GM21423 (cell line): ENCODE measurements at regions not wholly inside any gene's neighbourhood (a gene's known extent, or its start where the extent isn't known, plus 50 kb on each side); places are given as distances from the start of the nearest gene placed in this dataset.

Experiments used
- ATAC-seq: cut with Tn5 transposase; IDR thresholded peaks from one replicate; pipeline ENCODE4 v1.9.1; 2021; ENCODE audit warnings: mild to moderate bottlenecking, moderate library complexity; ENCODE audit not compliant: unreplicated experiment

- no peak for ATAC-seq
Observed at GRCh38 chr7:24469118-24469517, 104.1 kb upstream of the PALS2 start.

DNA sequence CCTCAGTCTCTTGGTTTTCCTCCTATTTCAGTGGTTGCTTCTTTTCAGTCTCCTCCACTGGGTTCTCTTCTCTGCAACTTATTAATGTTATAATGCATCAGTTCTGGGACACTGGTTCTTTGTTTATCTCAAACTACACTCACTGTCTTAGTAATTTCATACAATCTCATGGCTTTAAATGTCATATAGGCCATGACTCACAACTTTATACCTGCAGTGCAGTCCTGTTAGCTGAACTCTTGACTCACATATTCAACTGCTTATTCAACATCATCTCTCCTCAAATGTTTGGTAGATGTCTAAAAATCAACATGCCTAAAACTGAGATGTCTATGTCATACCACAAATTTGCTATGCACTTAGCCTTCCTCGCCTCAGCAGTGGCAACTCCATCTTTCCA lies 101.2 kb upstream of the PALS2 start:
- ATAC-seq = no peak

GRCh38 chr7:24475166-24475961 lies 97.9 kb upstream of the PALS2 start:
- no peak for ATAC-seq

DNA sequence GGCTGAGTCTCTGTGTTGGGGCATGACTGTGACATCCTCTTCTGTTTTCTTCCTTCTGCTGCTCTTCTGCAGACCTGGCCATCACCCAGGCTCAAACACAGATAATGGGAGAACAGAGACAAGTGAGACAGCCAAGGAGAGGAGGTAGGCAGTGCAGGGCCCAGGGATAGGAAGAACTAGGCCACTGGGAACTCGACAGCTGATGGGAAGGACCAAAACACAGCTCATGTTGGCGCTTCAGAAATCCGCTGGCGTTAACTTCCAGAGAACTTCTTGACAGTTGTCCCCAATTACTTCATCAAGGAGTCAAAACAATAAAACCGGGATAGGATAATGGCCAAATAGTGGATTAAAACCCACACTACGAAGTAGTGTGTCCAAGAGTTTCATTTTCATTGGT lies 97.0 kb upstream of the PALS2 start:
- ATAC-seq = no peak

GRCh38 chr7:24477398-24478136 lies 95.7 kb upstream of the PALS2 start:
- ATAC-seq = no peak

DNA sequence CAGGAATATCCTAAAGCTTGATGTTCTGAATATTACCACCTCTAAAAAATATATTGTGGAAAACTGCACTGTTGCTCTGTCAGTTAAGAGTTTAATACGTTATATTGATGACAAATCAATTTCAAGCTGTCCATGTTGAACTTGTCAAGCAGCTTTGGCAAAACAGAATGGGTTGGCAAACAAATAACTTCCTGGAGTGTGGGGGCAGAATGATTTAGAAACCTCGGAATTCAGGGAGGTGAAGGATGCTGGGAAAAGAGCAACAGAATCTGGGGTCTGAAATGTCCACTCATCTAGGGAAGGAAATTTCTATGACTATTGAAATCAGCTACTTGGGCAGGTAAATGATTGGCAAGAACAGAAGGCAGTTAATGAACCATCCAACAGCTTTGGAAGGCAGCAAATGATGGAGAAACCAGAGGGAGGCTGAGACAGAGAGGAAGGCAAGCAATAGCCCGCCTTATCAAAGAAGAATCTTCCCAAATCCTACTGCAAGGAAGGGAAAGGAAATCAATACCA lies 95.1 kb upstream of the PALS2 start:
- ATAC-seq = no peak

DNA sequence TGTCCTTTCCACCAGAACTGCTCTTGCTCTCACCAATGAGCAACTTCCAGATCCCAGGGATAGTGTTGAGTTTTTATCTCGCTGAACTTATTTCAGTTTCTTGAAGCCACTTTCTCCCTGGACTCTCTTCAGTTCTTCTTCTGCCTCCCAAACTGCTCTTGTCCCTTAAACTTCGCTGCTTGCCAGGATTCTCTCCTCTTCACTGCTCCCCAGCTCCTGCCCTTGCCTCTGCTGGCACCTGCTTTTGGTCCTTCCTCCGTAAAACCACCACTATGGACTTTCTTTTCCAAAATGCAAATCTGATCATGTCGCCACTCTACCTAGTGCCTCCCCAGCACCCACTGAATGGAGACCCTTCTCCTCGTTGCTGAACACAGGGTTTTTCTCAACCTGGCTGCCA lies 92.8 kb upstream of the PALS2 start:
- no peak for ATAC-seq

GRCh38 chr7:24483804-24484203 lies 89.4 kb upstream of the PALS2 start:
- no peak for ATAC-seq

DNA sequence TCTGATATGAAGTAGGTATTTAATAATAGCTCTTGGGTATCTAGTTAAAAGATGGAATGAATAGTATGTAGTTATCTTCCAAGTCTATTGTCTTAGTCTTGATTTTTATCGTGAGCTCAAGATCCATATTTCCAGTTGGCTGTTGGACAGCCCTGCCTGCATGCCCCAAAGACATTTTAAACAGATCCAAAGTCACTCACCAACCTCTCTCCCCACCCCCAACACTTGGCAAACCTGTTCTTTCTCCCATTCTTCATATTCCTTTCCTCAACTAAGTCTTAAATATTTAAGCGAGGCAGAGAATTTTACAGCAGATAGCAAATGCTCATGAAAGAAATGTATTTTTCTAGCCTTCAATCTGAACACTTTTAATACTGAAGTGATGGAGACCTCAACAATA lies 80.7 kb upstream of the PALS2 start:
- ATAC-seq = no peak

DNA sequence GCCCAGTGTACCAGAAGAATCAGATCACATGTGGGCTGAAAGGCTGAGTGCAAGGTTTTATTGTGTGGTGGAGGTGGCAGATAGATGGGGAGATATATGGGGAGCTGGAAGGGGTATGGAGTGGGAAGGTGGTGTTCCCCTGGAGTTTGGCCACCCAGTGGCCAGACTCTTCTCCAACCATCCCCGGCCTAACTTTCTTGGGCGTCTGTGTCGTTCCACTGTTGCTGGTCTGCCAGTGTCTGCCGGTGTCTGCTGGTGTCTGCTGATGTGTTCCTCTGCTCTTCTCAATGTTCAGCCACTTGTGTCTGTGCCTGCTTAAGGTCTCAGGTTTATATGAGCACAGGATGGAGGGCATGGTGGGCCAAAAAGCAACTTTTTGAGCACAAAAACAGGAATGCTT lies 78.4 kb upstream of the PALS2 start:
- ATAC-seq = no peak

DNA sequence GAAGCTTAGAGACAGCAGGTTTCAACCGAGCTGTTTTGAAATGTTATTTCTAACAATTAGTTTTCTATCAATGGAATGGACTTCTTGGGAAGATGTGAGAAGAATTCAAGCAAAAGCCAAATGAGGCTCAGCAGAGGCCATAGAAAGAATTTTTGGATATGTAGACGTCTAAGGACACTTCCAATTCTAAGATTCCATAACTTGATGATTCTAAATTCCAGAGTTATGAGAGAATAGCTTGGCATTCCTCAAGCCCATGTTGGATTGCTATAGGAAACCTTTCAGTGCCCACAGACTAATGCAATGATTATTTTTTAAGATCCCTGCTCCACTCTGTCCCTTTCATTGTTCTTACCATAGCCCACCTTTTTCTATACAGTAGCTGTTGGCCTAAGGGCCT lies 77.2 kb upstream of the PALS2 start:
- no peak for ATAC-seq

- ATAC-seq = no peak
Observed at GRCh38 chr7:24498439-24498838, 74.8 kb upstream of the PALS2 start.

GRCh38 chr7:24499871-24500270 lies 73.4 kb upstream of the PALS2 start:
- no peak for ATAC-seq

GRCh38 chr7:24500599-24500998 lies 72.7 kb upstream of the PALS2 start:
- ATAC-seq = no peak

GRCh38 chr7:24501009-24501408 lies 72.2 kb upstream of the PALS2 start:
- ATAC-seq = no peak

- ATAC-seq = no peak
Observed at GRCh38 chr7:24501443-24502134, 71.7 kb upstream of the PALS2 start.

DNA sequence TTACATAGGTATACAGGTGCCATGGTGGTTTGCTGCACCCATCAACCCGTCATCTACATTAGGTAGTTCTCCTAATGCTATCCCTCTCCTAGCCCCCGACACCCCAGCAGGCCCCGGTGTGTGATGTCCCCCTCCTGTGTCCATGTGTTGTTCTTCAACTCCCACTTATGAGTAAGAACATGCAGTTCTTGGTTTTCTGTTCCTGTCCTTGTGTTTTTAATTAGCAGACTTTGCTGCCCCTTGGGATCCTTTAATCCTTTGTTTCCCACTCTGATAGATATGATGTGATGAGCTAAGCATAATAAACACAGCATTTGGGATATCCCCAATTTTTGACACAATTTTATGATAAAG lies 71.1 kb upstream of the PALS2 start:
- ATAC-seq = no peak

DNA sequence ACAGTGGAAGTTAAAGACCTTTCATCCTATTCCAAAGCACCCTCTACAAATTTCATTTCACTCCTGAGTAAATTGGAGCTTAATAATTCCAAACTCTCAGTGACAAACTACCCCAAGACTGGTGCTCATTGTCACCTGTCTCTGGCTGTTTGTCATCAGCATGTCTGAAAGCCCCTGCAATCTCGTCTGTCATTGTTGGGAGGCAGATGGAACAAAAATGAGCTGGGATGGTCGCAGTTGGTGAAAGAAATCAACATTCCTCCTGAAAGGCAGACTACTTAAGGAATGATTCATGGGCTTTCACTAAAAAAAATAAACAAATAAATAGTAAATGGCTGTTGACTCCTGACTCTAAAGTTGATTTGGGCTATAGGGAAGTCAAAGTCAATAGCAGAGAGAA lies 69.7 kb upstream of the PALS2 start:
- no peak for ATAC-seq

- ATAC-seq = no peak
Observed at GRCh38 chr7:24504040-24504439, 69.2 kb upstream of the PALS2 start.

DNA sequence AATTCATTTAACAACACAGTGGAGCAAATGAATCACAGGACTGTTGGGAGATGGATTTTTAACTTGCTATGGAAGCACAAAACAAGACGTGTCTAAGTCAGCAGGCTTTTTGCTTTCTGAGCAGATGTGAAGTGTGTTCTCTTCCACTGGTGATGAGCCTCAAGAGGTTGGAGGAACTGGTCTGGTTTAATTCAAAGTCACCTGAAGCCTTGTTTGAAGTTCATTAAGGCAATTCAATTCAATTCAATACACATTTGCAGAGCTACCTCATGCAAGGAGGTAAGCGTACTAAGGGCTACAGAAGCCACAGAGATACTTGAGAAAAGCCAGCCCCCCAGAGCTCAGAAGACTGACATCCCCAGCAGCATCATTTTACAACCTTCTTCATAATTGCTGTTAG lies 68.4 kb upstream of the PALS2 start:
- no peak for ATAC-seq

GRCh38 chr7:24505968-24506367 lies 67.3 kb upstream of the PALS2 start:
- ATAC-seq = no peak

DNA sequence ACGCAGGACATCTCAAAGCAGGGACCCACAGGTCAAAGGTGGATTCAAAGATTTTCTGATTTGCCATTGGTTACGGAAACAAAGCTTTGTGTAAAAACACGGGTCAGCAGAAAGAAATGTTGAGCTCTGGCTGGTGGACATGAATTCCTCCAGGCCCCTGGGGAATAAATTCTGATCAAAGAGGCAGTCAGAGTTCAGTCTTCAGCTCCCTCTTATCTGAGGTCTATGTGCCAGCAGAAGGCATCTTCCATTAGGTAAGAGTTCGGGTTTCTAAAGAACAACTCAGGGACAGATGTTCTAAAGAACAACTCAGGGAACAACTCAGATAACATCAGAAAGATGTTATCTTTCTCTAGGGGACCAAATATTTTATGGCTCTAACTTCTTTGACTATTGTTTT lies 64.9 kb upstream of the PALS2 start:
- no peak for ATAC-seq
